ENCODE measurements at regions not wholly inside any gene's neighbourhood (a gene's known extent, or its start where the extent isn't known, plus 50 kb on each side); places are given as distances from the start of the nearest gene placed in this dataset.
"Not testable (repeated sequence)": the region's sequence is repeated elsewhere in the genome, so short reads cannot be mapped to it uniquely, and the experiment has no call there.

- no peak for TF ChIP-seq CTCF (IDR thresholded peaks at IDR 0.05)
- TF ChIP-seq POLR2A (IDR thresholded peaks at IDR 0.05): no peak
- peak in 2 of 4 donors; percentile 11 to 33 for ATAC-seq
- intact Hi-C loops (cut with DNase I): no loop called here
- 68% methylated on average over 7 of the region's 11 CpGs for WGBS (ENCODE audit: insufficient coverage, low coverage, low lambda C conversion rate, missing lambda C conversion rate)
- no peak overlapping the region for H3K27ac ChIP-seq
- peak in 1 of 3 donors; percentile 60 for DNase-seq
- no peaks in the 10 kb centered on the region for H3K9me3 ChIP-seq
- H3K4me1 ChIP-seq: peaks cover 0 to 5% (median under 1%) of the 10 kb centered on the region in 4 donors
- no peaks in the 10 kb centered on the region for H3K27me3 ChIP-seq
- H3K36me3 ChIP-seq: no peaks in the 10 kb centered on the region
- H3K4me3 ChIP-seq: no peak overlapping the region
Observed at GRCh38 chr4:3374667-3375066, 67.1 kb upstream of the HGFAC start.

DNA sequence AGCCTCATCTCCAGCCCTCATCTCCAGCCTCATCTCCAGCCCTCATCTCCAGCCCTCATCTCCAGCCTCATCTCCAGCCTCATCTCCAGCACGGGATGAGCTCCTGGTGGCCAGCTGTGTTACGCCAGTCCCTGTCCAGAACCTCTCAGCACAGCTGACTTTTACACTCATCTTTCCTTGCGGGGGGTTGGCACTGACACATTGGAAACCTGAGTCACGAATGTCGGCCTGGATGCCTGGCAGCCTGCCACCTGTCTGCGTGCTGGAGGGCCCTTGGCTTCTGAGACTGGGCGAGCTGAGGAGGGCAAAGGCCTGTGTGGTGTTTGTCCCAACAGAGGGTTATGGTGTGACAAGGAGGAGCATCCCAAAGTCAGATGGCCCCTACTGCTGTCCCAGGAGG, 66.1 kb upstream of the HGFAC start:
- ATAC-seq (no peak), DNase-seq (no peak)
- no peaks in the 10 kb centered on the region for H3K9me3 ChIP-seq
- H3K27ac ChIP-seq: no peak overlapping the region
- H3K4me1 ChIP-seq: no peaks in the 10 kb centered on the region
- no peaks in the 10 kb centered on the region for H3K36me3 ChIP-seq
- 73% methylated on average over 6 of the region's 7 CpGs for WGBS (ENCODE audit: insufficient coverage, low coverage, low lambda C conversion rate, missing lambda C conversion rate)
- H3K4me3 ChIP-seq: no peak overlapping the region
- no peaks in the 10 kb centered on the region for H3K27me3 ChIP-seq
- TF ChIP-seq POLR2A (IDR thresholded peaks at IDR 0.05) (no peak), CTCF (IDR thresholded peaks at IDR 0.05) (no peak)
- intact Hi-C loops (cut with DNase I): no loop called here

DNA sequence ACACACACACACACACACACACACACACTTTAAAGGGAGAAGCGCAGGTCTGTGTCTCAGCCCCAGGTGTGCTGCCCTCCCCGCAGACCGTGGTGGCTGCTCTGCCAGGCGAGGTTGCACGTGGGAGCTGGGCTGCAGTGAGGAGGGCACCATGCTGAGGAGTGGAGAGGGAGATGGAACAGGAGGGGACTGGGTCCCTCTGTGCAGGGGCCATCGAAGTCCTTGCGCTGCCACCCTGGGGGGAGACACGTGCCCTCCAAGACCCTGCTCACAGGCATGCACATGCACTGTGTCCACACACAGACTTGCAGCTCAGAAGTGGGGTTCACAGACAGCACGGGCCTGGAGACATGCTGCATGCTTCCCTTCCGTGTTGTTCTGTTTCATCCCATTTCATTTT, 65.5 kb upstream of the HGFAC start:
- no peak for ATAC-seq
- WGBS (ENCODE audit: insufficient coverage, low coverage, low lambda C conversion rate, missing lambda C conversion rate): 92% methylated on average over 2 of the region's 10 CpGs

DNA sequence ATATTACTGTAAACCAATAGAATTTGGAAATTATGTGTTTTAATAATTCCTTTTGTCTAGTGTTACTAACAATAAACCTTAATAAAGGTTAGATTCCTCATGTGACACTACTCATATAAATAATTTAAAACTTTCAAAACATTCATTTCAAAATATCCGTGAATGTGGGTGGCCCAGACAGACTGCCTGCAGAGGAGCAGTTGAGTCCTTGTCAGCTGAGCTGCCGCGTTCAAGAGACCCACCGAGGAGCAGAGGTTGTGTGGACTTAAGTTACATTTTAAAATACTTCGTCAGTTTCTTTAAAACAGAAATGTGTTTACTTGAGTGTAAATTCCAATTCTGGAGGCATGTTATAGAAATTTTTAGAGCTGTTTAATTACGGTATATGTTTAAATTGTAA, 64.2 kb upstream of the HGFAC start:
- WGBS (ENCODE audit: insufficient coverage, low coverage, low lambda C conversion rate, missing lambda C conversion rate): 93% methylated on average over 6 of the region's 6 CpGs
- Histone ChIP-seq H3K9me3 (no peaks in the 10 kb centered on the region), H3K36me3 (no peaks in the 10 kb centered on the region), H3K27me3 (no peaks in the 10 kb centered on the region), H3K27ac (no peak overlapping the region), H3K4me1 (no peaks in the 10 kb centered on the region), H3K4me3 (no peak overlapping the region)
- intact Hi-C loops (cut with DNase I): no loop called here
- no peak for TF ChIP-seq CTCF (IDR thresholded peaks at IDR 0.05)
- DNase-seq (no peak), ATAC-seq (no peak)

More for the DNA sequence above, 65.5 kb upstream of the HGFAC start:
- intact Hi-C loops (cut with DNase I): no loop called here
- TF ChIP-seq CTCF (IDR thresholded peaks at IDR 0.05): no peak
- no peak for TF ChIP-seq POLR2A (IDR thresholded peaks at IDR 0.05)
- Histone ChIP-seq H3K9me3 (no peaks in the 10 kb centered on the region), H3K27me3 (no peaks in the 10 kb centered on the region), H3K36me3 (no peaks in the 10 kb centered on the region), H3K4me1 (no peaks in the 10 kb centered on the region), H3K27ac (no peak overlapping the region), H3K4me3 (no peak overlapping the region)
- no peak for DNase-seq

GRCh38 chr4:3380336-3380735, 61.4 kb upstream of the HGFAC start:
- 100% methylated on average over 1 of the region's 3 CpGs for WGBS (ENCODE audit: insufficient coverage, low coverage, low lambda C conversion rate, missing lambda C conversion rate)
- H3K9me3 ChIP-seq; H3K4me3 ChIP-seq; H3K27ac ChIP-seq; H3K36me3 ChIP-seq; DNase-seq; ATAC-seq; H3K4me1 ChIP-seq; intact Hi-C loops (cut with DNase I); H3K27me3 ChIP-seq: not testable (repeated sequence)

- ATAC-seq; H3K27me3 ChIP-seq; H3K9me3 ChIP-seq; DNase-seq; intact Hi-C loops (cut with DNase I); H3K4me1 ChIP-seq; H3K27ac ChIP-seq; H3K36me3 ChIP-seq; H3K4me3 ChIP-seq: not testable (repeated sequence)
- WGBS (ENCODE audit: insufficient coverage, low coverage, low lambda C conversion rate, missing lambda C conversion rate): 87% methylated on average over 5 of the region's 5 CpGs
Observed at GRCh38 chr4:3381208-3381607, 60.6 kb upstream of the HGFAC start.

All from right lobe of liver (tissue), 6 donors.